ENCODE measurements at regions not wholly inside any gene's neighbourhood (a gene's known extent, or its start where the extent isn't known, plus 50 kb on each side); places are given as distances from the start of the nearest gene placed in this dataset.
A peak's percentile ranks its signal among the peaks of the same experiment; 100 is the strongest.
"Not testable (repeated sequence)": the region's sequence is repeated elsewhere in the genome, so short reads cannot be mapped to it uniquely, and the experiment has no call there.

- DNase-seq: no peak
Measured at GRCh38 chrX:96432647-96433046, 252.0 kb upstream of the DIAPH2 start.

GRCh38 chrX:96433409-96434077, 251.1 kb upstream of the DIAPH2 start:
- no peak for DNase-seq

- DNase-seq: no peak
Measured at GRCh38 chrX:96435378-96436035, 249.1 kb upstream of the DIAPH2 start.

- DNase-seq: no peak
Measured at GRCh38 chrX:96436105-96436504, 248.5 kb upstream of the DIAPH2 start.

GRCh38 chrX:96438803-96439202, 245.8 kb upstream of the DIAPH2 start:
- no peak for DNase-seq

GRCh38 chrX:96440941-96441340, 243.7 kb upstream of the DIAPH2 start:
- no peak for DNase-seq

- DNase-seq: no peak
Measured at GRCh38 chrX:96445531-96446065, 239.0 kb upstream of the DIAPH2 start.

- DNase-seq: no peak
Measured at GRCh38 chrX:96446524-96446923, 238.1 kb upstream of the DIAPH2 start.

- no peak for DNase-seq
Measured at GRCh38 chrX:96447161-96447560, 237.5 kb upstream of the DIAPH2 start.

- DNase-seq: no peak
Measured at GRCh38 chrX:96449191-96449590, 235.5 kb upstream of the DIAPH2 start.

- no peak for DNase-seq
Measured at GRCh38 chrX:96449896-96450295, 234.7 kb upstream of the DIAPH2 start.

- no peak for DNase-seq
Measured at GRCh38 chrX:96453139-96453538, 231.5 kb upstream of the DIAPH2 start.

- peak; percentile 9 for DNase-seq
Measured at GRCh38 chrX:96455078-96455477, 229.6 kb upstream of the DIAPH2 start.

GRCh38 chrX:96464880-96465558, 219.6 kb upstream of the DIAPH2 start:
- DNase-seq: no peak

GRCh38 chrX:96474029-96474740, 210.5 kb upstream of the DIAPH2 start:
- no peak for DNase-seq

GRCh38 chrX:96474741-96475125, 209.9 kb upstream of the DIAPH2 start:
- DNase-seq: no peak

GRCh38 chrX:96480081-96480480, 204.6 kb upstream of the DIAPH2 start:
- DNase-seq: no peak

- DNase-seq: no peak
Measured at GRCh38 chrX:96481831-96482230, 202.8 kb upstream of the DIAPH2 start.

- no peak for DNase-seq
Measured at GRCh38 chrX:96483647-96484160, 200.9 kb upstream of the DIAPH2 start.

- not testable (repeated sequence) for DNase-seq
Measured at GRCh38 chrX:96486687-96487086, 198.0 kb upstream of the DIAPH2 start.

- DNase-seq: no peak
Measured at GRCh38 chrX:96502507-96502906, 182.1 kb upstream of the DIAPH2 start.

GRCh38 chrX:96529386-96529785, 155.3 kb upstream of the DIAPH2 start:
- not testable (repeated sequence) for DNase-seq

GRCh38 chrX:96538104-96538725, 146.4 kb upstream of the DIAPH2 start:
- DNase-seq: no peak
